RWPE2 (cell line): ENCODE measurements at regions not wholly inside any gene's neighbourhood (a gene's known extent, or its start where the extent isn't known, plus 50 kb on each side); places are given as distances from the start of the nearest gene placed in this dataset.

Experiments
- ATAC-seq: fragments of 200-7000 bp; cut with Tn5 transposase; 3 replicates; pipeline ENCODE4 v1.9.1; 2021; ENCODE audit warnings: low read depth
- DNase-seq: peaks from one replicate; pipeline ENCODE4 v3.0.0-alpha.2; 2020; ENCODE audit warnings: low spot score
- H3K27ac ChIP-seq: fragments of 450-650 bp; 2 replicates; pipeline ENCODE4 v1.5.1; 2017; ENCODE audit warnings: mild to moderate bottlenecking; ENCODE audit not compliant: poor library complexity, severe bottlenecking
- H3K27me3 ChIP-seq: fragments of 250-450 bp; sonication (Bioruptor Pico); 2 replicates; pipeline ENCODE4 v1.5.1; 2021; ENCODE audit warnings: mild to moderate bottlenecking, moderate library complexity; ENCODE audit not compliant: insufficient read depth, poor library complexity, severe bottlenecking
- H3K36me3 ChIP-seq: fragments of 250-450 bp; sonication (Bioruptor Pico); 2 replicates; pipeline ENCODE4 v1.5.1; 2020; ENCODE audit warnings: low read depth, mild to moderate bottlenecking, moderate library complexity
- H3K4me1 ChIP-seq: fragments of 250-450 bp; sonication (Bioruptor Pico); 2 replicates; pipeline ENCODE4 v1.5.1; 2021; ENCODE audit warnings: mild to moderate bottlenecking, moderate library complexity; ENCODE audit not compliant: insufficient read depth, poor library complexity, severe bottlenecking
- H3K4me3 ChIP-seq: fragments of 250-450 bp; sonication (Bioruptor Pico); 2 replicates; pipeline ENCODE4 v1.5.1; 2021; ENCODE audit warnings: mild to moderate bottlenecking, moderate library complexity; ENCODE audit not compliant: severe bottlenecking
- H3K9me3 ChIP-seq: fragments of 250-450 bp; sonication (Bioruptor Pico); 2 replicates; pipeline ENCODE4 v1.5.1; 2021; ENCODE audit warnings: mild to moderate bottlenecking, moderate library complexity; ENCODE audit not compliant: severe bottlenecking
- CTCF ChIP-seq: fragments of 450-650 bp; IDR thresholded peaks from one replicate; pipeline ENCODE4 v1.5.1; 2017; ENCODE audit warnings: mild to moderate bottlenecking, moderate library complexity; ENCODE audit not compliant: poor library complexity, severe bottlenecking

GRCh38 chr2:221322741-221323140, 249.4 kb downstream of the EPHA4 start:
- no peak for DNase-seq
- no peak for ATAC-seq
- no peaks in the 10 kb centered on the region for H3K4me1 ChIP-seq
- no peaks in the 10 kb centered on the region for H3K36me3 ChIP-seq
- H3K27me3 ChIP-seq: no peaks in the 10 kb centered on the region
- TF ChIP-seq CTCF: no peak
- no peak overlapping the region for H3K27ac ChIP-seq
- H3K9me3 ChIP-seq: no peaks in the 10 kb centered on the region
- H3K4me3 ChIP-seq: no peak overlapping the region

- Histone ChIP-seq H3K4me3 (no peak overlapping the region), H3K9me3 (no peaks in the 10 kb centered on the region), H3K27ac (no peak overlapping the region), H3K36me3 (no peaks in the 10 kb centered on the region), H3K4me1 (no peaks in the 10 kb centered on the region), H3K27me3 (no peaks in the 10 kb centered on the region)
- no peak for TF ChIP-seq CTCF
- ATAC-seq (no peak), DNase-seq (no peak)
Measured at GRCh38 chr2:221323513-221323912, 248.6 kb downstream of the EPHA4 start.

- no peak for ATAC-seq
- H3K36me3 ChIP-seq: no peaks in the 10 kb centered on the region
- H3K27me3 ChIP-seq: peaks cover 3% of the 10 kb centered on the region
- no peaks in the 10 kb centered on the region for H3K4me1 ChIP-seq
- H3K4me3 ChIP-seq: no peak overlapping the region
- H3K9me3 ChIP-seq: no peaks in the 10 kb centered on the region
- no peak for DNase-seq
- TF ChIP-seq CTCF: no peak
- no peak overlapping the region for H3K27ac ChIP-seq
Measured at GRCh38 chr2:221330436-221330835, 241.7 kb downstream of the EPHA4 start.

- no peak for DNase-seq
- no peak overlapping the region for H3K27ac ChIP-seq
- H3K4me3 ChIP-seq: no peak overlapping the region
- H3K36me3 ChIP-seq: no peaks in the 10 kb centered on the region
- peaks cover 3% of the 10 kb centered on the region for H3K27me3 ChIP-seq
- H3K9me3 ChIP-seq: no peaks in the 10 kb centered on the region
- H3K4me1 ChIP-seq: no peaks in the 10 kb centered on the region
- no peak for TF ChIP-seq CTCF
- ATAC-seq: no peak
Measured at GRCh38 chr2:221334481-221335218, 237.5 kb downstream of the EPHA4 start.

- no peak for TF ChIP-seq CTCF
- DNase-seq (no peak), ATAC-seq (no peak)
- Histone ChIP-seq H3K9me3 (no peaks in the 10 kb centered on the region), H3K4me1 (no peaks in the 10 kb centered on the region), H3K27ac (no peak overlapping the region), H3K4me3 (no peak overlapping the region), H3K36me3 (no peaks in the 10 kb centered on the region), H3K27me3 (peaks cover 3% of the 10 kb centered on the region)
Measured at GRCh38 chr2:221335219-221335752, 236.8 kb downstream of the EPHA4 start.
